Tibial nerve (tissue), 4 donors: ENCODE measurements at regions not wholly inside any gene's neighbourhood (a gene's known extent, or its start where the extent isn't known, plus 50 kb on each side); places are given as distances from the start of the nearest gene placed in this dataset.
"Not testable (repeated sequence)": the region's sequence is repeated elsewhere in the genome, so short reads cannot be mapped to it uniquely, and the experiment has no call there.

Experiments
- CTCF ChIP-seq, 5 experiments: fragments of 200-600 bp in 3 of 5; fragments of 450-650 bp in 2 of 5; sonication (generic) in 3 of 5; IDR thresholded peaks; one replicate each; pipeline ENCODE4 v1.5.1; 2016 to 2019; ENCODE audit warnings: antibody characterized with exemption in 5 of 5, mild to moderate bottlenecking in 3 of 5, moderate library complexity in 2 of 5
- EP300 ChIP-seq, 2 donors: sonication (generic); formaldehyde crosslinking; IDR thresholded peaks; one replicate each; pipeline ENCODE4 v1.6.1; 2017; ENCODE audit warnings: antibody characterized with exemption in 2 of 2, mild to moderate bottlenecking in 1 of 2
- POLR2A ChIP-seq, 2 donors: fragments of 450-650 bp; IDR thresholded peaks; one replicate each; pipeline ENCODE4 v1.6.1; 2017; ENCODE audit warnings: antibody characterized with exemption in 2 of 2, mild to moderate bottlenecking in 2 of 2, moderate library complexity in 2 of 2

GRCh38 chr5:177836191-177836590, 53.5 kb upstream of the FAM153A start:
- not testable (repeated sequence) for TF ChIP-seq CTCF, POLR2A, EP300 (IDR thresholded peaks at IDR 0.05)
